ENCODE measurements at regions not wholly inside any gene's neighbourhood (a gene's known extent, or its start where the extent isn't known, plus 50 kb on each side); places are given as distances from the start of the nearest gene placed in this dataset.

DNA sequence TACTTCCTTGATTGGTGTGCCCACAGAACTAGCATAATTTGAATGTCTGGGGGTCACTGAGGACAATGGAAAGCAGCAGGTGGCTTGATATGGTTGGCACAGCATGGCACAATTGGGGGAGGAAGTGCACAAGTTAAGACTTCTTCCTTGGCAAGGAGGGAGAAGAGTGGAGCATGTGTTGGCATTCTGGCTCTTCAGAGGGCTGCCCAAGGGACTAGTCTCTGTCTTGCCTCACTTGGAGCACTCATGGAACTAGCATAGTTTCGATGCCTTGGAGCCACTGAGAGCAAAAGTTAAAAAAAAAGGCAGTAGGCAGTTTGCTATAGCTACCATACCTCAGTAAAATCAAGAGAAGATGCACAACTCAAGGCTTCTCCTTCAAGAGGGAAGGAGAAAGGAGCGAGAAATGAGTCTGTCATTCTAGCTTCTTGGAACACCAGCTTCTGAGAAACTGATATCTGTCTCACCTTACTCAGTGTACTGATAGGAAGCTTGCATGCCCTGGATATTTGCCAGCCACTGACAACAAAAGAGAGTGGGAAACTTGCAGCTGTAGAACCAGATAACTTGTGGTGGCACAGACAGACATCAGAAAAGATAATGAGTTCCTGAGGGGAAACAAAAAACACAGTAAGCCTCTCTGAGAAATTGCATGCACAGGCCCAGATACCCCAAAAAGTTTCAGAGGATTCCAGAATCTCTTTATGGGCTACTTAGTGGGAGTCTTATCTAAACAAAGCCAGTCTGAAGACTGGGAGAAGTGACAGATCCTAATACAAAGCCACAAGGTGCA lies 207.5 kb upstream of the SAMSN1 start (continued):
- TF ChIP-seq, protein P1, sequence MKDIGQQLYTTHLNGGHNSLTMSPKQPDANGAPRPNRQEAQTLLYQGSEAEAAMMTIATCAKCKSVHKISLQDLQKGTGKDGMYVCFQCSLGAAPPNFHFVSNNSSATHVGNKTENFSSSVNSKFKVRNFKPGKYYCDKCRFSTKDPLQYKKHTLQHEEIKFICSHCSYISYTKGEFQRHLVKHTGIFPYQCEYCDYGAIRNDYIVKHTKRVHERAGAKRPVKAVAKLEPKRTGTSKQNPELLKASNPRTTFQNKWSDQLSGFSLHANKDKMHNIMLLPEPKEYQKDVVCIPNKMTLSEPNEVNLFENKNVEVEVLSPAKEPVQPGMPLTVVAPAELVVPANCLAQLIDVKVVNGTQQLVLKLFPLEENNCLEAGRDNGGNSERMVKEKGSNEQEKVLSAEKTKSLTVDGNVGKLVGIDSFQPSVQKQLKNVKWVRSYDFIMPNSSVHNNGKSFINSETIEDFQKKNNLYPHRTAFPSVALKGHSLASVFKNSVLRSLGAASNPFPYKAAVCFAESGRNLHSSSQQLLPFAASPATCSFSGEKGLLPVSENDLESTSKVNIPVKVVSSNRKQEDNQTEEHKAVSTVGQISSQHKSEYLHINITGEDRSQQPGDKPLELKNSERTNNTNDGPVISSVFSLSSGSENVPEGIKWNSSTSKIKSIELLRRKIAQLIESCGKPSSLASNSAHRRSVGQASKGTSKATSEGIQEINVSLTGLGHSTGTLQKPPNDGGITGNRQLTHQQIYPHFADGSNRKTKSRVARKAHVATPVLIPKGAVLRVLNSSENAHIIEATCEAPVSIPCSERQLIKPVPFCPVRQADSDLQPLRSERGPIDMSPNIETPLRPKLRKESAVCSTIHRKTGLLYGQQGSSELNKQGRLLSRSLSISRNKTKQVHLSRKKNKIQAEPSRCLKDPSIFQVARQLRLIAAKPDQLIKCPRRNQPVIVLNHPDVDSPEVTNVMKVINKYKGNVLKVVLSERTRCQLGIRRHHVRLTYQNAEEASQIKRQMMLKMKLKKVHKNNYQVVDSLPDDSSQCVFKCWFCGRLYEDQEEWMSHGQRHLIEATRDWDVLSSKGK (CRISPR knock-in tag; IDR thresholded peaks at IDR 0.05): peak; percentile 71; the same call in 1 of the 2 replicates
- TF ChIP-seq, protein P2, sequence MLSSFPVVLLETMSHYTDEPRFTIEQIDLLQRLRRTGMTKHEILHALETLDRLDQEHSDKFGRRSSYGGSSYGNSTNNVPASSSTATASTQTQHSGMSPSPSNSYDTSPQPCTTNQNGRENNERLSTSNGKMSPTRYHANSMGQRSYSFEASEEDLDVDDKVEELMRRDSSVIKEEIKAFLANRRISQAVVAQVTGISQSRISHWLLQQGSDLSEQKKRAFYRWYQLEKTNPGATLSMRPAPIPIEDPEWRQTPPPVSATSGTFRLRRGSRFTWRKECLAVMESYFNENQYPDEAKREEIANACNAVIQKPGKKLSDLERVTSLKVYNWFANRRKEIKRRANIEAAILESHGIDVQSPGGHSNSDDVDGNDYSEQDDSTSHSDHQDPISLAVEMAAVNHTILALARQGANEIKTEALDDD (IDR thresholded peaks at IDR 0.05): peak; percentile 48
- TF ChIP-seq CREM (IDR thresholded peaks at IDR 0.05; ENCODE audit: low read depth) (peak; percentile 83), ZNF133 (CRISPR knock-in tag; IDR thresholded peaks at IDR 0.05) (0 out of 2 replicates have a peak, but pooled peaks have one; percentile 19), POLR3A (IDR thresholded peaks at IDR 0.05; ENCODE audit: borderline replicate concordance, extremely low read depth, insufficient read depth, insufficient read length) (no peak), RUNX1 (IDR thresholded peaks at IDR 0.05; ENCODE audit: low read depth) (0 out of 2 replicates have a peak, but pooled peaks have one; percentile 75), ZNF212 (CRISPR knock-in tag; IDR thresholded peaks at IDR 0.05) (no peak), EP300 (IDR thresholded peaks at IDR 0.05; ENCODE audit: low read length) (peak; percentile 99), NBN (IDR thresholded peaks at IDR 0.05; ENCODE audit: low read depth) (peak; percentile 67), ZNF57 (CRISPR knock-in tag; IDR thresholded peaks at IDR 0.05) (no peak), NFIC (IDR thresholded peaks at IDR 0.05) (peak; percentile 100), ZNF217 (CRISPR knock-in tag; IDR thresholded peaks at IDR 0.05) (no peak), PRMT5 (CRISPR knock-in tag; IDR thresholded peaks at IDR 0.05) (no peak), PHF20 (IDR thresholded peaks at IDR 0.05; ENCODE audit: partially characterized antibody) (no peak)
- TF ChIP-seq, protein P3, sequence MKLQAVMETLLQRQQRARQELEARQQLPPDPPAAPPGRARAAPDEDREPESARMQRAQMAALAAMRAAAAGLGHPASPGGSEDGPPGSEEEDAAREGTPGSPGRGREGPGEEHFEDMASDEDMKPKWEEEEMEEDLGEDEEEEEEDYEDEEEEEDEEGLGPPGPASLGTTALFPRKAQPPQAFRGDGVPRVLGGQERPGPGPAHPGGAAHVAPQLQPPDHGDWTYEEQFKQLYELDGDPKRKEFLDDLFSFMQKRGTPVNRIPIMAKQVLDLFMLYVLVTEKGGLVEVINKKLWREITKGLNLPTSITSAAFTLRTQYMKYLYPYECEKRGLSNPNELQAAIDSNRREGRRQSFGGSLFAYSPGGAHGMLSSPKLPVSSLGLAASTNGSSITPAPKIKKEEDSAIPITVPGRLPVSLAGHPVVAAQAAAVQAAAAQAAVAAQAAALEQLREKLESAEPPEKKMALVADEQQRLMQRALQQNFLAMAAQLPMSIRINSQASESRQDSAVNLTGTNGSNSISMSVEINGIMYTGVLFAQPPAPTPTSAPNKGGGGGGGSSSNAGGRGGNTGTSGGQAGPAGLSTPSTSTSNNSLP (IDR thresholded peaks at IDR 0.05; ENCODE audit: borderline replicate concordance, low read depth, low read length): peak; percentile 67; the same call in 1 of the 2 replicates
- TF ChIP-seq, protein P4, sequence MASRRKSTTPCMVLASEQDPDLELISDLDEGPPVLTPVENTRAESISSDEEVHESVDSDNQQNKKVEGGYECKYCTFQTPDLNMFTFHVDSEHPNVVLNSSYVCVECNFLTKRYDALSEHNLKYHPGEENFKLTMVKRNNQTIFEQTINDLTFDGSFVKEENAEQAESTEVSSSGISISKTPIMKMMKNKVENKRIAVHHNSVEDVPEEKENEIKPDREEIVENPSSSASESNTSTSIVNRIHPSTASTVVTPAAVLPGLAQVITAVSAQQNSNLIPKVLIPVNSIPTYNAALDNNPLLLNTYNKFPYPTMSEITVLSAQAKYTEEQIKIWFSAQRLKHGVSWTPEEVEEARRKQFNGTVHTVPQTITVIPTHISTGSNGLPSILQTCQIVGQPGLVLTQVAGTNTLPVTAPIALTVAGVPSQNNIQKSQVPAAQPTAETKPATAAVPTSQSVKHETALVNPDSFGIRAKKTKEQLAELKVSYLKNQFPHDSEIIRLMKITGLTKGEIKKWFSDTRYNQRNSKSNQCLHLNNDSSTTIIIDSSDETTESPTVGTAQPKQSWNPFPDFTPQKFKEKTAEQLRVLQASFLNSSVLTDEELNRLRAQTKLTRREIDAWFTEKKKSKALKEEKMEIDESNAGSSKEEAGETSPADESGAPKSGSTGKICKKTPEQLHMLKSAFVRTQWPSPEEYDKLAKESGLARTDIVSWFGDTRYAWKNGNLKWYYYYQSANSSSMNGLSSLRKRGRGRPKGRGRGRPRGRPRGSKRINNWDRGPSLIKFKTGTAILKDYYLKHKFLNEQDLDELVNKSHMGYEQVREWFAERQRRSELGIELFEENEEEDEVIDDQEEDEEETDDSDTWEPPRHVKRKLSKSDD (conservative IDR thresholded peaks at IDR 0.05; ENCODE audit: low read length): no peak

All from K562 (cell line).